SU-DHL-6 (cell line): ENCODE measurements at regions not wholly inside any gene's neighbourhood (a gene's known extent, or its start where the extent isn't known, plus 50 kb on each side); places are given as distances from the start of the nearest gene placed in this dataset.

ENCODE experiments used
- CTCF ChIP-seq: fragments of 200-600 bp; sonication (generic); IDR thresholded peaks from one replicate; pipeline ENCODE4 v1.5.1; 2017; ENCODE audit warnings: antibody characterized with exemption, mild to moderate bottlenecking, low read length, moderate library complexity; ENCODE audit not compliant: insufficient read depth, poor library complexity, severe bottlenecking
- EZH2phosphoT487 ChIP-seq: fragments of 200-600 bp; sonication (generic), shearing (Covaris generic); conservative IDR thresholded peaks from 2 replicates; pipeline ENCODE4 v1.6.1; 2018; ENCODE audit warnings: mild to moderate bottlenecking, antibody characterized with exemption, low read length, moderate library complexity, mixed read lengths

- TF ChIP-seq EZH2phosphoT487, result no peak
- TF ChIP-seq CTCF, result no peak
Observed at GRCh38 chr12:78674311-78675090, 190.1 kb upstream of the SYT1 start.
